ENCODE measurements at regions not wholly inside any gene's neighbourhood (a gene's known extent, or its start where the extent isn't known, plus 50 kb on each side); places are given as distances from the start of the nearest gene placed in this dataset.
A peak's percentile ranks its signal among the peaks of the same experiment; 100 is the strongest.

- DNase-seq, result peak; percentile 65
These were observed 277.6 kb upstream of the ADAMTS16 start for GRCh38 chr5:4862500-4862899.

- DNase-seq, result no peak
These were observed 273.9 kb upstream of the ADAMTS16 start for GRCh38 chr5:4866131-4866659.

- no peak for DNase-seq
These were observed 273.3 kb upstream of the ADAMTS16 start for GRCh38 chr5:4866817-4867216.

GRCh38 chr5:4868140-4868735, 271.9 kb upstream of the ADAMTS16 start:
- no peak for DNase-seq

- DNase-seq, result no peak
These were observed 266.5 kb upstream of the ADAMTS16 start for GRCh38 chr5:4873652-4874051.

- no peak for DNase-seq
These were observed 266.0 kb upstream of the ADAMTS16 start for GRCh38 chr5:4874097-4874496.

GRCh38 chr5:4875942-4876341, 264.2 kb upstream of the ADAMTS16 start:
- no peak for DNase-seq

- no peak for DNase-seq
These were observed 263.3 kb upstream of the ADAMTS16 start for GRCh38 chr5:4876804-4877203.

- DNase-seq, result no peak
These were observed 262.6 kb upstream of the ADAMTS16 start for GRCh38 chr5:4877579-4877978.

- no peak for DNase-seq
These were observed 261.1 kb upstream of the ADAMTS16 start for GRCh38 chr5:4879075-4879474.

- peak; percentile 41 for DNase-seq
These were observed 260.3 kb upstream of the ADAMTS16 start for GRCh38 chr5:4879693-4880303.

GRCh38 chr5:4880304-4880741, 259.8 kb upstream of the ADAMTS16 start:
- DNase-seq, result no peak

GRCh38 chr5:4881366-4882002, 258.6 kb upstream of the ADAMTS16 start:
- DNase-seq, result no peak

- no peak for DNase-seq
These were observed 257.9 kb upstream of the ADAMTS16 start for GRCh38 chr5:4882186-4882585.

- no peak for DNase-seq
These were observed 256.8 kb upstream of the ADAMTS16 start for GRCh38 chr5:4883360-4883759.

GRCh38 chr5:4893063-4893744, 246.9 kb upstream of the ADAMTS16 start:
- DNase-seq, result no peak

- no peak for DNase-seq
These were observed 243.8 kb upstream of the ADAMTS16 start for GRCh38 chr5:4896328-4896727.

GRCh38 chr5:4901305-4901811, 238.8 kb upstream of the ADAMTS16 start:
- DNase-seq, result no peak

- DNase-seq, result no peak
These were observed 238.2 kb upstream of the ADAMTS16 start for GRCh38 chr5:4901924-4902323.

GRCh38 chr5:4905674-4906520, 234.2 kb upstream of the ADAMTS16 start:
- DNase-seq, result no peak

- no peak for DNase-seq
These were observed 233.3 kb upstream of the ADAMTS16 start for GRCh38 chr5:4906786-4907185.

- no peak for DNase-seq
These were observed 232.6 kb upstream of the ADAMTS16 start for GRCh38 chr5:4907571-4907970.
